ENCODE measurements at regions not wholly inside any gene's neighbourhood (a gene's known extent, or its start where the extent isn't known, plus 50 kb on each side); places are given as distances from the start of the nearest gene placed in this dataset.

DNA sequence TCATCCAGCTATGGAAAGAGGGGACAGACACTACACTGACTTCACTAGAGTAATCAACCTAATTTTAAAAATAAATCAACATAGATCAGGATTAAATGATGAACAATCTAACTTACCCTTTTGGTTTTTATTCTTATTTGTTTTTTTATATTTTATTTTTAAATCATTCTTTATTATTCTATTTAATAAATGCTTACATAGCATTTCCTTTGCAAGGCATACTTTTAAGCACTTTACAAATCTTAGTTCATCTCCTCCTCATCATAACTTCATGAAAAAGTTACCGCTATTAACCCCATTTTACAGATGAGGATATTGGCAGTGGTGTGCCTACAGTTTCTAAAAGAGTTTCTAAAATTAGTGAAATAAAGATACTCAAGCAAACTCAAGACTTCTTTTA lies 380.6 kb downstream of the TBC1D4 start:
- H3K79me2 ChIP-seq (ENCODE audit: control insufficient read depth, insufficient read depth, low read length) = no peaks in the 10 kb centered on the region
- no peaks in the 10 kb centered on the region for H3K36me3 ChIP-seq (ENCODE audit: control insufficient read depth in 2 of 2, extremely low read depth in 1 of 2, insufficient read depth in 2 of 2, low read length in 2 of 2)
- no peak for DNase-seq (ENCODE audit: low read depth, low spot score)
- no peak overlapping the region for H3K4me3 ChIP-seq (ENCODE audit: control insufficient read depth in 2 of 3, extremely low read depth in 1 of 3, insufficient read depth in 2 of 3, low read depth in 1 of 3, low read length in 3 of 3)
- dilution Hi-C loops (cut with MboI; ENCODE audit: extremely low pct_ligation_motif_present, low sequenced_read_pairs) = no loop called here
- H3K27me3 ChIP-seq (ENCODE audit: control insufficient read depth, extremely low read depth, insufficient read depth, low read length) = no peaks in the 10 kb centered on the region
- H3K4me2 ChIP-seq (ENCODE audit: control insufficient read depth, extremely low read depth, insufficient read depth, low read depth, low read length) = no peak overlapping the region
- H3K9me1 ChIP-seq (ENCODE audit: control insufficient read depth, extremely low read depth, insufficient read depth, low read length) = no peaks in the 10 kb centered on the region
- TF ChIP-seq, protein P1, sequence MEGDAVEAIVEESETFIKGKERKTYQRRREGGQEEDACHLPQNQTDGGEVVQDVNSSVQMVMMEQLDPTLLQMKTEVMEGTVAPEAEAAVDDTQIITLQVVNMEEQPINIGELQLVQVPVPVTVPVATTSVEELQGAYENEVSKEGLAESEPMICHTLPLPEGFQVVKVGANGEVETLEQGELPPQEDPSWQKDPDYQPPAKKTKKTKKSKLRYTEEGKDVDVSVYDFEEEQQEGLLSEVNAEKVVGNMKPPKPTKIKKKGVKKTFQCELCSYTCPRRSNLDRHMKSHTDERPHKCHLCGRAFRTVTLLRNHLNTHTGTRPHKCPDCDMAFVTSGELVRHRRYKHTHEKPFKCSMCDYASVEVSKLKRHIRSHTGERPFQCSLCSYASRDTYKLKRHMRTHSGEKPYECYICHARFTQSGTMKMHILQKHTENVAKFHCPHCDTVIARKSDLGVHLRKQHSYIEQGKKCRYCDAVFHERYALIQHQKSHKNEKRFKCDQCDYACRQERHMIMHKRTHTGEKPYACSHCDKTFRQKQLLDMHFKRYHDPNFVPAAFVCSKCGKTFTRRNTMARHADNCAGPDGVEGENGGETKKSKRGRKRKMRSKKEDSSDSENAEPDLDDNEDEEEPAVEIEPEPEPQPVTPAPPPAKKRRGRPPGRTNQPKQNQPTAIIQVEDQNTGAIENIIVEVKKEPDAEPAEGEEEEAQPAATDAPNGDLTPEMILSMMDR (optimal IDR thresholded peaks at IDR 0.05 in 1 of 3, IDR thresholded peaks at IDR 0.05 in 1 of 3, conservative IDR thresholded peaks at IDR 0.05 in 1 of 3; ENCODE audit: extremely low read depth in 1 of 3, insufficient read depth in 2 of 3, low read length in 3 of 3) = no peak
- TF ChIP-seq EZH2 (IDR thresholded peaks at IDR 0.05; ENCODE audit: low read length) = no peak
- H3K9ac ChIP-seq (ENCODE audit: control insufficient read depth, extremely low read depth, insufficient read depth, low read length) = no peak overlapping the region
- H3K27ac ChIP-seq (ENCODE audit: control insufficient read depth, insufficient read depth, low read length) = no peak overlapping the region
- no peaks in the 10 kb centered on the region for H3K9me3 ChIP-seq (ENCODE audit: control insufficient read depth, low read depth, low read length)
- no peak for FAIRE-seq
- H4K20me1 ChIP-seq (ENCODE audit: control insufficient read depth, extremely low read depth, insufficient read depth, low read length) = no peaks in the 10 kb centered on the region
- no peak overlapping the region for H2AFZ ChIP-seq (ENCODE audit: control insufficient read depth, low read length)
- no peaks in the 10 kb centered on the region for H3K4me1 ChIP-seq (ENCODE audit: control insufficient read depth, extremely low read depth, insufficient read depth, low read length)

DNA sequence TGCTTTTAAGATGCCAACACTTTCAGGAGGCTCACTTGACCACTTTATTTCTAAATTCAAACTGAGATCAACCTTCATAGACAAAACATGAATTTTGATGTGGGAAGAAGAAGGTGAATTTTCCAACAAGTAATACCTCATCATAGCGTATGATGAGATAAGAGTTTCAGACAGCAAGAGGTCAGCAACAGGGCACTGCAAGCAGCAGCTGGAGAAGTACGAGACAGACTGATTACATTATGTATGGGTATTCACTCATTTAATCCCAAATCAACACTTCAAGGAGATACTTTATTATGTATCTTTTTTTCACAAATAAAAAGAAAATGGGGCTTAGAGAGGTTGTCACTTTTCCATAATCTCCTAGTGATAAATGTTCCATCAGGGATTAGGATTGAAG lies 389.8 kb downstream of the TBC1D4 start:
- Histone ChIP-seq H3K27me3 (ENCODE audit: control insufficient read depth, extremely low read depth, insufficient read depth, low read length) (no peaks in the 10 kb centered on the region), H3K4me1 (ENCODE audit: control insufficient read depth, extremely low read depth, insufficient read depth, low read length) (no peaks in the 10 kb centered on the region), H2AFZ (ENCODE audit: control insufficient read depth, low read length) (no peak overlapping the region), H3K9me3 (ENCODE audit: control insufficient read depth, low read depth, low read length) (no peaks in the 10 kb centered on the region), H3K36me3 (ENCODE audit: control insufficient read depth in 2 of 2, extremely low read depth in 1 of 2, insufficient read depth in 2 of 2, low read length in 2 of 2) (no peaks in the 10 kb centered on the region), H3K27ac (ENCODE audit: control insufficient read depth, insufficient read depth, low read length) (no peak overlapping the region), H4K20me1 (ENCODE audit: control insufficient read depth, extremely low read depth, insufficient read depth, low read length) (no peaks in the 10 kb centered on the region), H3K79me2 (ENCODE audit: control insufficient read depth, insufficient read depth, low read length) (no peaks in the 10 kb centered on the region), H3K4me3 (ENCODE audit: control insufficient read depth in 2 of 3, extremely low read depth in 1 of 3, insufficient read depth in 2 of 3, low read depth in 1 of 3, low read length in 3 of 3) (no peak overlapping the region), H3K9me1 (ENCODE audit: control insufficient read depth, extremely low read depth, insufficient read depth, low read length) (no peaks in the 10 kb centered on the region), H3K9ac (ENCODE audit: control insufficient read depth, extremely low read depth, insufficient read depth, low read length) (no peak overlapping the region), H3K4me2 (ENCODE audit: control insufficient read depth, extremely low read depth, insufficient read depth, low read depth, low read length) (no peak overlapping the region)
- FAIRE-seq (no peak), DNase-seq (ENCODE audit: low read depth, low spot score) (no peak)
- dilution Hi-C loops (cut with MboI; ENCODE audit: extremely low pct_ligation_motif_present, low sequenced_read_pairs) = no loop called here
- TF ChIP-seq, protein P1 (optimal IDR thresholded peaks at IDR 0.05 in 1 of 3, IDR thresholded peaks at IDR 0.05 in 1 of 3, conservative IDR thresholded peaks at IDR 0.05 in 1 of 3; ENCODE audit: extremely low read depth in 1 of 3, insufficient read depth in 2 of 3, low read length in 3 of 3) = no peak
- TF ChIP-seq EZH2 (IDR thresholded peaks at IDR 0.05; ENCODE audit: low read length) = no peak
